CD1c-positive myeloid dendritic cell (primary cell): ENCODE measurements at regions not wholly inside any gene's neighbourhood (a gene's known extent, or its start where the extent isn't known, plus 50 kb on each side); places are given as distances from the start of the nearest gene placed in this dataset.
"Not testable (repeated sequence)": the region's sequence is repeated elsewhere in the genome, so short reads cannot be mapped to it uniquely, and the experiment has no call there.

Source experiments
- DNase-seq: peaks from one replicate; pipeline ENCODE4 v3.0.0-alpha.2; 2016; ENCODE audit errors: extremely low spot score

GRCh38 chr5:110297152-110297670 lies 429.3 kb downstream of the TMEM232 start:
- DNase-seq, result no peak

DNA sequence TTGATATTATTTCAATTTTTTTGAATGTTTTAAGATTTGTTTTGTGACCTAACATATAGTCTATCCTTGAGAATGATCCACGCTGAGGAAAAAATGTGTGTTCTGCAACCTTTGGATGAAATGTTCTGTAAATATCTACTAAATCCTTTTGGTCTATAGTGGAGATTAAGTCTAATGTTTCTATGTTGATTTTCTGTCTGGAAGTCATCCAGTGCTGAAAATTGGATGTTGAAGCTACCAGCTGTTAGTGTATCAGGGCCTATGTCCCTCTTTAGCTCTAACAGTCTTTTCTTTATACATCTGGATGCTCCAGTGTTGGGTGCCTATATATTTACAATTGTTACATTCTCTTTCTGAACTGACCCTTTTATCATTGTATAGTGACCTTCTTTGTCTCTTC lies 422.3 kb downstream of the TMEM232 start:
- no peak for DNase-seq

GRCh38 chr5:110306650-110307049 lies 419.8 kb downstream of the TMEM232 start:
- no peak for DNase-seq

DNA sequence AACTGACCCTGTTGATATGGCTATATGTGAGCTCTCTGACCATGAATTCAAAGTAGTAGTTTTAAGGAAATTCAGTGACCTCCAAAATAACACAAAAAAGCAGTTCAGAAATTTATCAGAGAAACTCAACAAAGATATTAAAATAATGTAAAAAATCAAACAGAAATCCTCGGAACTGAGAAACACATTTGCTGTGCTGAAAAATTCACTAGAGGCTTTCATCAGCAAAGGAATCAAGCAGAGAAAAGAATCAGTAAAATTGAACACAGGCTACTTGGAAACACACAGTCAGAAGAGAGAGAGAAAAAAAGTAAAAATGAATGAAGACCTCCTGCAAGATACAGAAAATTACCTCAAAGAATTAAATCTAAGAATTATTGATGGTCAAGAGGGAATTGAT lies 417.2 kb downstream of the TMEM232 start:
- DNase-seq, result no peak

- DNase-seq, result not testable (repeated sequence)
Observed at GRCh38 chr5:110316566-110316965, 409.9 kb downstream of the TMEM232 start.

DNA sequence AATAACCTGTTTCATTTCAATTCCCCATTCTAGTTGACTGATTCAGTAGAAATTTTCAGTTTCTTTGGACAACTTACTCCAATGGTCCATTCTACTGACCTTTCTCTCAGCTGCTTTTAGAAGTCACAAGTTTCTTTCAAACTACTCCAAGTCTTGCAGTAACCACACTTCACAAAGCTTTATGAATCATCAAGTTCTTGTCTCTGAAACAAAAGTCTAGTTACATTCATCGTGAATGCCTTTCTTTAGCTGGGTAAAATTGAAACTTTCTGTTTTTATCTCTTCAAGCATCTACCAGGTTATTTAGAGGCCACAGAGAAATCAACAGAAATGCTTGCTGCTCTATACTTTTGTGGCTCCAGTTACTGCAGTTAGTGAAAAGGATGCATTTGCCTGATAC lies 405.4 kb downstream of the TMEM232 start:
- DNase-seq, result no peak

DNA sequence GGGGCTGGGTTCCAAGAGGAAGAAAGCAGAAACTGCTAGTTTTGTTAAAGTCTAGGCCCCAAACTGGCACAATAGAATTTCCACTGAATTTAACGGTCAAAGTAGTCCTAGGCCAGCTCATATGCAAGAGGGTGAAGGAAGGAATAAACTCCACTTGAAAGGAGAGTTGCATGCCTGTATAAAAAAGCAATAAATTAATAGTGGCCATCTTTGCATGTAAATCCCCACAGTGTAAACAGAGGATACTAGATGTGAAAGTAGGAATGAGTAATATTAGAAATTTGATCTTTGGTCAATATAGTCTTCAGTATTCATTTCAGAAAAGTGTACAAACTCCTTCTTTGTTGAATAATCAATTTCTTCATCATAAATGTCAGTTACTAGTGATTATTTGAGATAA lies 403.1 kb downstream of the TMEM232 start:
- no peak for DNase-seq

DNA sequence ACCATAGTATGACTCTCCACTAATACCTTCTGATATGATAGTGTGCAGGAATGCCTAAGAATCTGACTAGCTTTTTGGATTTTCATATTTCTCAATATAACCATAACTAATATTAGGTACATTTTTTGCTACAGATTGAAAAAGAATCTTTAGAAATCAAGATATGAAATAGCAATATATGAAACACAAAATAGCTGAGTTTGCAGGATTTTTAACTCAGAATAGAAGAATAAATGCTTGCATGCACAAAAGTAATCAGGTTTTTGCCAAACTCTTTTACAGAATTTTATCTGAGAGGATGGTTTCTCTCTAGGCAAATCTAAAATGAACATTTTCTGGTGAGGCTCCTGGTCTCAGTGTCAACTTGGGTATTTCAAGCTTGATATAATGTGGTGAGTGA lies 402.6 kb downstream of the TMEM232 start:
- DNase-seq, result no peak

GRCh38 chr5:110324876-110325275 lies 401.6 kb downstream of the TMEM232 start:
- no peak for DNase-seq

DNA sequence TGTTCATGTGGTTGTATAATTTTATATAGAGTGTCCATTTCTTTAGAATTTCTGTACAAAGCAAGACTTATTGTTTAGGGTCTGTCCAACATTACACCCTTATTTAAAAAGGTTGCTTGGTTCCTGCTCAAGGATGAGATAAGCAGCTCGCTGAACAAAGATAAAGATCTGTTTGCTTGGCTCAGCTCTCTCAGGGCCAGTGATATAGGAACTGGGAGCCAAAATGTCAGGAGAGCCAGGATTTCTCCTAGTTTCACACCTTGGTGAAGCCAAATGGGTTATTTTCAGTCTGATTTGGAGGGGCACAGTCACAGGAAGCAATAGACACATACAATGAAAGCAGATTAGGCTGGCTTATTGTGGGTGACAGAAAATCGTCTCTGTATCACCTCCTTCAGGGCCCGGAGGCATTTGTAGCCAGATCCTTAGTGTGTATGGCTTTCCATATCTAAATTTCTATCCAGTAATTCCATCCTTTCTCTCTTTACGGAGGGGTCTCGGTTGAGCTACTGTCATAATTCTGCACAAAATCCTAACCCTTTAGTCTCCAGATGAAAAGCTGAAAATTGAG lies 396.4 kb downstream of the TMEM232 start:
- no peak for DNase-seq

GRCh38 chr5:110333384-110333783 lies 393.1 kb downstream of the TMEM232 start:
- no peak for DNase-seq

- no peak for DNase-seq
Observed at GRCh38 chr5:110335361-110336066, 391.0 kb downstream of the TMEM232 start.

GRCh38 chr5:110338341-110339083 lies 388.0 kb downstream of the TMEM232 start:
- DNase-seq, result no peak

GRCh38 chr5:110339399-110339798 lies 387.1 kb downstream of the TMEM232 start:
- no peak for DNase-seq

DNA sequence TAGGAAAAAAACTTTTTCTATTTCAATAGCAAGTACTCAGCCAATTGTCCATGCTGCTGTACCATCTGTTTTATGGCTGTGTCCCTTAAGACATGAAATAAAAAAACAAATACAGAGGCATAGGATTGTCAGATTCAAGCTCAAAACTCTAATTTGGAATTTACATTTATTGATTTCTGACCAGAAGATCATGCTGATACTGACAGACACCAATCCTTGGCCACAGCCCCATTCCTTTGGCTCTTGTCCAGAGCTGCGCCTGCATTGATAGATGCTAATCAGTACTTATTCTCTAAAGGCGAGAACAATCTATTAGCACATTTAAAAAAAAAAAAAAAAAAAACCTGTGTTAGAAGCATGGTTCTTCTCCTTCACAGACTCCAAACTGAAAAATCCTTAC lies 384.6 kb downstream of the TMEM232 start:
- no peak for DNase-seq

DNA sequence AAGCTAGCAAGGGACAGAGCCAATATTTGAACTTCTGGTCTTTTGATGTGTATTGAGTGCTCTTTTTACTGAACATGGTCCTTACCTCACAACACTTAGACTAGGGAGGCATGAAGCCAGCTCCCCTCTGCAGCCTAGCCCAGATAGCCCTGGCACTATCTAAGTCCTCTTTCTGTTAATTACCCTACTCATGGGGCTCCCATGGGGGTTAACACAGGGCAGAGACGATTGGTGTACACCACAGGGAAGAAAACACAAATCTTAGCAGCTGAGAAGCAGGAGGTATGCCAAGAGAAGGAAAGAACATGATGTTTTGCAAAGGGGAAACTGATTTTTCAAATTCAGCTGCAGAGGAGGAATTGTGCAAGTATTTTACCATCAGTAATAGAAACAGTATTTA lies 383.8 kb downstream of the TMEM232 start:
- DNase-seq, result no peak

- no peak for DNase-seq
Observed at GRCh38 chr5:110343616-110344015, 382.9 kb downstream of the TMEM232 start.

- DNase-seq, result no peak
Observed at GRCh38 chr5:110345623-110346022, 380.8 kb downstream of the TMEM232 start.

- no peak for DNase-seq
Observed at GRCh38 chr5:110346893-110347358, 379.5 kb downstream of the TMEM232 start.

DNA sequence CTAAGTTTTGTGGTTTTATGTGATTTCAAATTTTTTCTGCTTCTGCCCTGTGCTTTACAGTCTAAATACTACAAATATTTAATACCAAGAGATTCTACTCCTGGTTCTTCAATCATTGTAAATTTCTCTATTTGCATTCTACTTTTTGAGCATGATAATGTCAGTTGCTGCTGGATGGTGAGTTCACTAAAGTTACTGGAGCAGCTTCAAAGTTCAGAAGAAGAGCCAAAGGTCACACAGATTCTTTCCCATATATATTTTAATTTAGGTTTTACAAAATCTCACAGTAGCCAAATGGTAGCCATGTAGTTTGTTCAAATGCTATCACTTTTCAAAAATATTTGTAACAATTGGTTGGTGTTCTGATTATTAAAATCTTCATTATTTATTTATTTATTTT lies 378.7 kb downstream of the TMEM232 start:
- no peak for DNase-seq

DNA sequence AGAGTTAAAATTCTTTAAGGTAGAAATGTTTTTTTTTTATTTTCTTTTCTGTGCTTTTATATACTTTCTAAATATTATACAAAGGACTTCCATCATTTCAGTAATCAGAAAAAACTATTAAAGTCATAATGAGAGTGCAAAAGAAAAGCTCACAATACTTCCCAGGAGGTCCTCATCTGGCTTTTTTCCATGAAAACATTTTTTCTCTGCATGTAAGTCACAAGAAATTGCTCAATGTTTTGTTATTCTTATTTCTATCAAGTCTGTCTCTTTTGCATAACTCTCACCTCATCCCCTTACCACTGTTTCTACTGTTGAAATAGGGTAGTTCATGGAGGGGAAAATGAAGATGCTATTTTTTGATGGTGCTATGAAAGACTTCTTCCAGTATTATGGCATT lies 375.0 kb downstream of the TMEM232 start:
- DNase-seq, result no peak

GRCh38 chr5:110354311-110354710 lies 372.2 kb downstream of the TMEM232 start:
- no peak for DNase-seq
